Retinal pigment epithelial cell (primary cell): ENCODE measurements at regions not wholly inside any gene's neighbourhood (a gene's known extent, or its start where the extent isn't known, plus 50 kb on each side); places are given as distances from the start of the nearest gene placed in this dataset.

Experiments
- DNase-seq: peaks from one replicate; pipeline ENCODE4 v3.0.0-alpha.2; 2010; ENCODE audit warnings: low read depth
- H3K4me3 ChIP-seq: 2 replicates; pipeline ENCODE4 v1.5.1; 2011; ENCODE audit warnings: mild to moderate bottlenecking, low read length, control low read depth, moderate library complexity
- CTCF ChIP-seq: conservative IDR thresholded peaks from 2 replicates; pipeline ENCODE4 v1.5.1; 2011; ENCODE audit warnings: low read depth, low read length, control low read depth, inconsistent platforms

GRCh38 chr2:153197402-153198386 lies 280.9 kb downstream of the RPRM start:
- DNase-seq: no peak
- TF ChIP-seq CTCF: no peak
- no peak overlapping the region for H3K4me3 ChIP-seq

DNA sequence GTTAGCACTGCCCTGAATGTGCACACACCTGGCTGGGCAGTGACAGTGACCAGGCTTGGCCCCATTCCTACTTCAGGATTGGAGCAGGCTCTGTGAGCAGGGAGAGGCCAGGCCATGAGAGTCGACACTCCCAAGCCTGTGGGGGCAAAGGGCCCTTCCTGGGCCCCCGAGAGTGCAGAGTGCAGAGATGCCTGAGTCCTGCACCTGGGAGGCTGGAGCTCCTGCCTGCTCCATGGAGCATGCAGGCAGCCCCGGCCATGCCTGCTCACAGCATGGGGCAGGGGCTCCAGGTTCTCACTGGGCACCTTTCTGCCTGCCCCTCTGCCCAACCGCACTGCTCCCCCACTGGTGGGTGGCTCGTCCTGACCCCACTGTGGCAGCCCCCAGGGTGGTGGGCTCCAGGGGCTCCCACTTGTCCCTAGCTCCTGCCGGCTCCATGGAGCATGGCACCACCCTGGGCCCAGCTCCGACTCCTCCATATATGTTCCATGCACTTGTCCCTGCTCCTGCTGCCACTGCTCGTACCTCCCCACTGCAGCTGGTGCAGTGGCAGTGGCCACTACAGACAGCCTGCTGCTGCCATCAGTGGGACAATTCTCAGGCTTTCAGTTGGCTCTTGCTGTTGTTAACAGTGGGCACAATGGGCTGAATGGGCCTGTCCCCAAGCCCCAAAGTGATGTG lies 282.0 kb downstream of the RPRM start:
- no peak for TF ChIP-seq CTCF
- H3K4me3 ChIP-seq: no peak overlapping the region
- DNase-seq: no peak

DNA sequence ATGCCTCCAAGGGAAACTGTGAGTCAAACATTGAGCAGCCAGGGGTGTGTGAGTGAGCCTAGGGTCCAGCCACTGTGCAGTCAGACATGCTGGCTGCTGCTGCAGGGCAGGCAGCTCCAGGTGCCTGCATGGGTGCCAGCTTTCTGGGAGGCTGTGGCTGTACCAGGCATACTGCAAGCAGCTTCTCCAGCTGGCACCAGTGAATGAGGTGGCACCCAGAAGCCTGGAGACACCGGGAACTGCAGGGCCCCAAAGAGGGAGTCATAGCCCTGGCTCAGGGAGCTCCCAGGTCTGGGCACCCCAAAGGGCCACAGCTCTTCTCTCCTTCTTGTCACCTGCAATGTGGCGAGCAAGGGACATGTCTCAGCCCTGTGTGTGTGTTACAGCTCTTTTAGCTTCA lies 283.2 kb downstream of the RPRM start:
- DNase-seq: no peak
- no peak for TF ChIP-seq CTCF
- no peak overlapping the region for H3K4me3 ChIP-seq

DNA sequence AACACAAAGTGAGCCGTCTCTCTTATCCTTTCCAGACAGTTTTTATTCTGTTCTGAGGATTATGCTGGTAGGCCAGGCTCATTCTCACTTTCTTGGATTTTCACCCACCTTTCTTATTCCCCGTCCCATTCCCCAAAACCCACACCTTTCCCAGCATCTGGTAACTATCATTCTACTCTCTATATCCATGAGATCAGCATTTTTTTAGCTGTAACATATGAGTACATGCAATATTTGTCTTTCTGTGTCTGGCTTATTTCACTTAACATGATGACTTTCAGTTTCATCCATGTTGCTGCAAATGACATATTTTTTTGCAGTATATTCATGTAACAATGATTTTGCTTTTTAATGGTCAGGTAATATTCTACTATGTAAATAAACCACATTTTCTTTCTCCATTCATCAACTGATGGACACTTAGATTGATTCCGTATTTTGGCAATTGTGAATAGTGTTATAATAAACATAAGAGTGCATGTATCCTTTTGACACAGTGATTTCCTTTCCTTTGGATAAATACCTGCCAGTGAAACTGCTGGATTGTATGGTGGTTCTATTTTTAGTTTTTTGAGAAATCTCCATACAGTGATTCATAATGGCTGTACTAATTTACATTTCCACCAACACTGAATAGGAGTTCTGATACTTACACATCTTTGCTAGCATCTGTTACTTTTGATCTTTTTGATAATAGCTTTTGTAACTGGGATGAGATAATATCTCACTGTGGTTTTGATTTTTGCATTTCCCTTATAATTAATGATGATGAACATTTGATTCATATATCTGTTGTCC lies 289.3 kb downstream of the RPRM start:
- no peak overlapping the region for H3K4me3 ChIP-seq
- no peak for DNase-seq
- no peak for TF ChIP-seq CTCF

GRCh38 chr2:153179808-153180207 lies 298.8 kb downstream of the RPRM start:
- DNase-seq: no peak
- no peak for TF ChIP-seq CTCF
- no peak overlapping the region for H3K4me3 ChIP-seq

GRCh38 chr2:153169609-153170008 lies 309.0 kb downstream of the RPRM start:
- no peak for DNase-seq
- H3K4me3 ChIP-seq: no peak overlapping the region
- no peak for TF ChIP-seq CTCF
